Upper lobe of left lung (tissue), 4 donors: ENCODE measurements at regions not wholly inside any gene's neighbourhood (a gene's known extent, or its start where the extent isn't known, plus 50 kb on each side); places are given as distances from the start of the nearest gene placed in this dataset.

Experiments used
- POLR2A ChIP-seq, 4 donors: fragments of 450-650 bp; IDR thresholded peaks; one replicate each; pipeline ENCODE4 v1.5.1; 2016 to 2017; ENCODE audit warnings: antibody characterized with exemption in 4 of 4, mild to moderate bottlenecking in 2 of 4
- POLR2AphosphoS5 ChIP-seq, 2 donors: sonication (generic); formaldehyde crosslinking; IDR thresholded peaks; one replicate each; pipeline ENCODE4 v1.5.1; 2017; ENCODE audit warnings: antibody characterized with exemption in 2 of 2
- TF ChIP-seq, protein P1 (sequence below), 6 experiments: fragments of 450-650 bp in 4 of 6; fragments of 200-600 bp in 2 of 6; sonication (generic) in 2 of 6; IDR thresholded peaks; one replicate each; pipeline ENCODE4 v1.5.1; 2016 to 2019; ENCODE audit warnings: antibody characterized with exemption in 6 of 6

GRCh38 chr15:88745065-88745464, 58.2 kb upstream of the ACAN start:
- TF ChIP-seq, protein P1, sequence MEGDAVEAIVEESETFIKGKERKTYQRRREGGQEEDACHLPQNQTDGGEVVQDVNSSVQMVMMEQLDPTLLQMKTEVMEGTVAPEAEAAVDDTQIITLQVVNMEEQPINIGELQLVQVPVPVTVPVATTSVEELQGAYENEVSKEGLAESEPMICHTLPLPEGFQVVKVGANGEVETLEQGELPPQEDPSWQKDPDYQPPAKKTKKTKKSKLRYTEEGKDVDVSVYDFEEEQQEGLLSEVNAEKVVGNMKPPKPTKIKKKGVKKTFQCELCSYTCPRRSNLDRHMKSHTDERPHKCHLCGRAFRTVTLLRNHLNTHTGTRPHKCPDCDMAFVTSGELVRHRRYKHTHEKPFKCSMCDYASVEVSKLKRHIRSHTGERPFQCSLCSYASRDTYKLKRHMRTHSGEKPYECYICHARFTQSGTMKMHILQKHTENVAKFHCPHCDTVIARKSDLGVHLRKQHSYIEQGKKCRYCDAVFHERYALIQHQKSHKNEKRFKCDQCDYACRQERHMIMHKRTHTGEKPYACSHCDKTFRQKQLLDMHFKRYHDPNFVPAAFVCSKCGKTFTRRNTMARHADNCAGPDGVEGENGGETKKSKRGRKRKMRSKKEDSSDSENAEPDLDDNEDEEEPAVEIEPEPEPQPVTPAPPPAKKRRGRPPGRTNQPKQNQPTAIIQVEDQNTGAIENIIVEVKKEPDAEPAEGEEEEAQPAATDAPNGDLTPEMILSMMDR (IDR thresholded peaks at IDR 0.05): no peak
- TF ChIP-seq POLR2A (IDR thresholded peaks at IDR 0.05): no peak
- TF ChIP-seq POLR2AphosphoS5 (IDR thresholded peaks at IDR 0.05): no peak
